ENCODE measurements at regions not wholly inside any gene's neighbourhood (a gene's known extent, or its start where the extent isn't known, plus 50 kb on each side); places are given as distances from the start of the nearest gene placed in this dataset.

DNA sequence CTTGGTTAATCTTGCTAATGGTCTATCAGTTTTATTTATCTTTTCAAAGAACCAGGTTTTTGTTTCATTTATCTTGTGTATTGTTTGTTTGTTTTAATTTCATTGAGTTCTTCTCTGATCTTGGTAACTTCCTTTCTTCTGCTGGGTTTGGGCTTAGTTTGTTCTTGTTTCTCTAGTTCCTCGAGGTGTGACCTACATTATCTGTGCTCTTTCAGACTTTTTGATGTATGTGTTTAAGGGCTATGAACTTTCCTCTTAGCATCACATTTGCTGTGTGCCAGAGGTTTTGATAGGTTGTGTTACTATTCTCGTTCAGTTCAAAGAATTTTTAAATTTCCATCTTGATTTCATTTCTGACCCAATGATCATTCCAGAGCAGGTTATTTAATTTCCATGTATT is 365.4 kb upstream of the GATB start:
- Histone ChIP-seq H3K27ac (ENCODE audit: insufficient read length, low read depth, low read length) (no peak overlapping the region), H3K18ac (ENCODE audit: insufficient read length, low read depth, low read length) (no peak overlapping the region), H2BK20ac (ENCODE audit: low read depth, low read length, poor library complexity, severe bottlenecking) (no peak overlapping the region), H3K14ac (ENCODE audit: insufficient read depth, low read length) (no peak overlapping the region), H3T11ph (ENCODE audit: low read length) (no peak overlapping the region), H3K56ac (ENCODE audit: insufficient read length, low read depth, low read length) (no peak overlapping the region), H2AK5ac (ENCODE audit: insufficient read length, low read length) (no peak overlapping the region), H4K20me1 (ENCODE audit: control insufficient read depth, insufficient read depth, insufficient read length) (no peaks in the 10 kb centered on the region), H3K4ac (ENCODE audit: low read depth, low read length) (no peak overlapping the region), H2BK15ac (ENCODE audit: low read depth, low read length) (no peak overlapping the region), H2AFZ (ENCODE audit: low read length) (no peak overlapping the region), H3K23me2 (ENCODE audit: insufficient read length, low read depth, low read length, poor library complexity, severe bottlenecking) (no peaks in the 10 kb centered on the region), H2BK12ac (ENCODE audit: insufficient read length, low read depth, low read length) (no peak overlapping the region), H2BK120ac (ENCODE audit: low read depth, low read length, poor library complexity, severe bottlenecking) (no peak overlapping the region), H2BK5ac (ENCODE audit: insufficient read length, low read length) (no peak overlapping the region), H3K23ac (ENCODE audit: insufficient read length, low read depth, low read length) (no peak overlapping the region), H3K79me1 (ENCODE audit: insufficient read depth, low read depth, low read length, poor library complexity, severe bottlenecking) (no peaks in the 10 kb centered on the region), H3K79me2 (ENCODE audit: insufficient read depth, low read length) (no peaks in the 10 kb centered on the region), H3K9ac (ENCODE audit: extremely low read depth, insufficient read length, low read length) (no peak overlapping the region), H4K8ac (replicated peaks; ENCODE audit: insufficient read length, low read depth, low read length) (no peak overlapping the region), H3K9me3 (ENCODE audit: control insufficient read depth, low read depth, low read length) (no peaks in the 10 kb centered on the region), H3K4me2 (ENCODE audit: insufficient read depth, insufficient read length, low read length) (no peak overlapping the region), H3K4me1 (ENCODE audit: insufficient read depth, low read length) (no peaks in the 10 kb centered on the region), H4K5ac (ENCODE audit: insufficient read length, low read depth, low read length) (no peak overlapping the region), H4K91ac (ENCODE audit: insufficient read length, low read depth, low read length) (no peak overlapping the region), H3K27me3 (ENCODE audit: insufficient read depth, low read length) (no peaks in the 10 kb centered on the region)
- H3K4me3 Mint-ChIP-seq: no peak overlapping the region
- no peaks in the 10 kb centered on the region; a peak in 1 of 7 replicates for H3K36me3 Mint-ChIP-seq (ENCODE audit: insufficient read depth in 1 of 3, low read depth in 3 of 3)
- no peak for DNase-seq
- peaks cover 1% of the 10 kb centered on the region; the same call in 1 of the 2 replicates for H3K27me3 Mint-ChIP-seq (ENCODE audit: low read depth)
- H3K4me1 Mint-ChIP-seq: no peaks in the 10 kb centered on the region
- no CpG with 5 or more reads among the region's 2 CpGs for WGBS (ENCODE audit: extremely low coverage, insufficient read length, low lambda C conversion rate)
- TF ChIP-seq, protein P1, sequence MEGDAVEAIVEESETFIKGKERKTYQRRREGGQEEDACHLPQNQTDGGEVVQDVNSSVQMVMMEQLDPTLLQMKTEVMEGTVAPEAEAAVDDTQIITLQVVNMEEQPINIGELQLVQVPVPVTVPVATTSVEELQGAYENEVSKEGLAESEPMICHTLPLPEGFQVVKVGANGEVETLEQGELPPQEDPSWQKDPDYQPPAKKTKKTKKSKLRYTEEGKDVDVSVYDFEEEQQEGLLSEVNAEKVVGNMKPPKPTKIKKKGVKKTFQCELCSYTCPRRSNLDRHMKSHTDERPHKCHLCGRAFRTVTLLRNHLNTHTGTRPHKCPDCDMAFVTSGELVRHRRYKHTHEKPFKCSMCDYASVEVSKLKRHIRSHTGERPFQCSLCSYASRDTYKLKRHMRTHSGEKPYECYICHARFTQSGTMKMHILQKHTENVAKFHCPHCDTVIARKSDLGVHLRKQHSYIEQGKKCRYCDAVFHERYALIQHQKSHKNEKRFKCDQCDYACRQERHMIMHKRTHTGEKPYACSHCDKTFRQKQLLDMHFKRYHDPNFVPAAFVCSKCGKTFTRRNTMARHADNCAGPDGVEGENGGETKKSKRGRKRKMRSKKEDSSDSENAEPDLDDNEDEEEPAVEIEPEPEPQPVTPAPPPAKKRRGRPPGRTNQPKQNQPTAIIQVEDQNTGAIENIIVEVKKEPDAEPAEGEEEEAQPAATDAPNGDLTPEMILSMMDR (conservative IDR thresholded peaks at IDR 0.05): no peak
- H3K9me3 Mint-ChIP-seq: peaks cover 3 to 13% of the 10 kb centered on the region in 2 experiments; a peak in 4 of 5 replicates
- no peak overlapping the region for H3K27ac Mint-ChIP-seq
